K562 (cell line): ENCODE measurements at regions not wholly inside any gene's neighbourhood (a gene's known extent, or its start where the extent isn't known, plus 50 kb on each side); places are given as distances from the start of the nearest gene placed in this dataset.

Source experiments
- ATAC-seq: fragments of 200-7000 bp; cut with Tn5 transposase; 3 replicates; pipeline ENCODE4 v1.9.1; 2020; ENCODE audit warnings: moderate library complexity
- BruUV-seq: library from RNA; stranded (reverse); fragments of 400-500 nt; replicated peaks from 2 replicates; lab custom pipeline; 2021; lab: Mats Ljungman, UMichigan
- CTCF ChIA-PET: fragments of 300-600 bp; formaldehyde crosslinking; extraction: SDS; loops from one replicate; lab custom pipeline; 2021; ENCODE audit warnings: low intra/inter-chr PET ratio; lab: Yijun Ruan, JAX
- POLR2A ChIA-PET: fragments of 300-600, 350-650 bp; sonication (Branson Sonifier 250); formaldehyde crosslinking; extraction: SDS; loops from one replicate; lab custom pipeline; 2021; ENCODE audit warnings: antibody characterized with exemption, inconsistent platforms; lab: Yijun Ruan, JAX
- DNase-seq, 4 experiments: peaks; one replicate each; pipeline versions ENCODE4 v3.0.0 to v3.0.0-alpha.2; 2011 to 2018; ENCODE audit warnings: low spot score in 3 of 4, mixed read lengths in 3 of 4; ENCODE audit errors: extremely low read depth in 1 of 4
- FAIRE-seq: peaks from 2 replicates; lab custom pipeline; 2011; peaks lifted over from hg19 to GRCh38; lab: Jason Lieb, UNC
- H2AFZ ChIP-seq: 2 replicates; pipeline ENCODE4 v1.6.0; 2011; ENCODE audit warnings: low read depth, low read length, control low read depth, inconsistent platforms
- H3K27ac ChIP-seq: fragments of 200-600 bp; 3 replicates; pipeline ENCODE4 v1.8.0; 2011; ENCODE audit warnings: low read depth, mild to moderate bottlenecking, control low read depth, inconsistent platforms, low read length, moderate library complexity, mixed read lengths; ENCODE audit errors: extremely low read depth
- H3K27me3 ChIP-seq, 2 experiments: fragments of 300-600 bp in 1 of 2; 2 replicates in 1 of 2; 3 replicates in 1 of 2; pipeline versions ENCODE4 v1.6.0 to v1.8.0; 2011; ENCODE audit warnings: inconsistent platforms in 2 of 2, low read length in 2 of 2, mild to moderate bottlenecking in 1 of 2, mixed read lengths in 1 of 2, moderate library complexity in 1 of 2; ENCODE audit not compliant: control insufficient read depth in 2 of 2, insufficient read depth in 2 of 2
- H3K36me3 ChIP-seq: fragments of 300-600 bp; 3 replicates; pipeline ENCODE4 v1.8.0; 2011; ENCODE audit warnings: mild to moderate bottlenecking, low read length, inconsistent platforms; ENCODE audit not compliant: control insufficient read depth, insufficient read depth
- H3K4me1 ChIP-seq, 2 experiments: fragments of 200-600 bp in 1 of 2; replicated peaks in 1 of 2; 2 replicates in 1 of 2; 3 replicates in 1 of 2; pipeline versions ENCODE4 v1.5.1 to v1.8.0; 2011; ENCODE audit warnings: inconsistent platforms in 2 of 2, low read length in 2 of 2, mild to moderate bottlenecking in 1 of 2, mixed read lengths in 1 of 2, moderate library complexity in 1 of 2; ENCODE audit not compliant: control insufficient read depth in 2 of 2, insufficient read depth in 2 of 2
- H3K4me2 ChIP-seq: 2 replicates; pipeline ENCODE4 v1.6.1; 2011; ENCODE audit warnings: low read length, control low read depth, inconsistent platforms, mixed read lengths; ENCODE audit not compliant: insufficient read depth
- H3K4me3 ChIP-seq: fragments of 200-600 bp; sonication (generic), shearing (Covaris generic); 2 replicates; pipeline ENCODE4 v1.5.1; 2016; ENCODE audit warnings: control low read depth, inconsistent platforms
- H3K79me2 ChIP-seq: fragments of 200-600 bp; 3 replicates; pipeline ENCODE4 v1.8.0; 2011; ENCODE audit warnings: low read length, inconsistent platforms; ENCODE audit not compliant: control insufficient read depth, insufficient read depth
- H3K9ac ChIP-seq, 2 experiments: 2 replicates each; pipeline versions ENCODE4 v1.6.0 to v1.6.1; 2011; ENCODE audit warnings: low read depth in 2 of 2, low read length in 2 of 2, control low read depth in 1 of 2, inconsistent platforms in 1 of 2, mild to moderate bottlenecking in 1 of 2, mixed read lengths in 1 of 2; ENCODE audit not compliant: insufficient read depth in 1 of 2
- H3K9me1 ChIP-seq: one replicate; pipeline ENCODE4 v1.6.0; 2011; ENCODE audit warnings: inconsistent platforms, mild to moderate bottlenecking, low read length, moderate library complexity; ENCODE audit not compliant: control insufficient read depth, insufficient read depth
- H3K9me3 ChIP-seq: replicated peaks from 2 replicates; pipeline ENCODE4 v1.5.1; 2011; ENCODE audit warnings: low read depth, low read length, inconsistent platforms; ENCODE audit not compliant: control insufficient read depth, insufficient read depth
- H4K20me1 ChIP-seq: replicated peaks from 2 replicates; pipeline ENCODE4 v1.6.1; 2011; ENCODE audit warnings: low read length, inconsistent platforms, mixed read lengths; ENCODE audit not compliant: control insufficient read depth, insufficient read depth
- ARNT ChIP-seq, 2 experiments: fragments of 450-650 bp; IDR thresholded peaks; 2 replicates each; pipeline ENCODE4 v1.6.1; 2016; ENCODE audit warnings: mild to moderate bottlenecking in 1 of 2
- DPF2 ChIP-seq: fragments of 450-650 bp; IDR thresholded peaks from 2 replicates; pipeline ENCODE4 v1.6.1; 2016
- ETV5 ChIP-seq: sonication (generic); formaldehyde crosslinking; IDR thresholded peaks from 2 replicates; pipeline ENCODE4 v1.4.0; 2020; ENCODE audit warnings: low read depth, mild to moderate bottlenecking, missing genetic modification reagents
- FIP1L1 ChIP-seq: fragments of 200-400 bp; formaldehyde crosslinking; IDR thresholded peaks from 2 replicates; pipeline ENCODE4 v1.6.1; 2018; ENCODE audit warnings: mild to moderate bottlenecking, low read depth, low read length; ENCODE audit not compliant: poor library complexity, severe bottlenecking
- FOXA3 ChIP-seq, 2 experiments: fragments of 450-650 bp in 1 of 2; sonication (generic) in 1 of 2; formaldehyde crosslinking; IDR thresholded peaks in 1 of 2; conservative IDR thresholded peaks in 1 of 2; 2 replicates each; pipeline versions ENCODE4 v1.4.0 to v1.8.0; 2020 to 2022; ENCODE audit warnings: mild to moderate bottlenecking in 2 of 2, missing genetic modification reagents in 1 of 2
- HSF4 ChIP-seq: fragments of 250-450 bp; sonication (Bioruptor Pico); IDR thresholded peaks from 2 replicates; pipeline ENCODE4 v2.1.2; 2022; ENCODE audit warnings: mild to moderate bottlenecking, moderate library complexity, borderline replicate concordance
- NFIX ChIP-seq: fragments of 250-450 bp; sonication (Bioruptor Pico); IDR thresholded peaks from 2 replicates; pipeline ENCODE4 v1.4.0; 2020; ENCODE audit warnings: low read depth, mild to moderate bottlenecking, moderate library complexity
- NR4A1 ChIP-seq, 2 experiments: fragments of 250-450 bp in 1 of 2; fragments of 450-650 bp in 1 of 2; sonication (Bioruptor Pico) in 1 of 2; IDR thresholded peaks; 2 replicates each; pipeline versions ENCODE4 v1.4.0 to v1.6.1; 2016 to 2020; ENCODE audit warnings: mild to moderate bottlenecking in 2 of 2, missing compliant biosample characterization in 1 of 2, missing genetic modification characterization in 1 of 2, moderate library complexity in 1 of 2
- ZNF175 ChIP-seq: fragments of 200-800 bp; sonication (Bioruptor generic); IDR thresholded peaks from 2 replicates; pipeline ENCODE4 v1.6.1; 2016; ENCODE audit warnings: low read depth, mild to moderate bottlenecking, missing genetic modification characterization, missing compliant biosample characterization
- WGBS: fragments of 100-300 bp; shearing (Covaris generic); methylation state at CpG from one replicate; pipeline ENCODE4 v1.1.6; 2016; ENCODE audit warnings: low coverage, mixed read lengths; ENCODE audit not compliant: insufficient coverage; ENCODE audit errors: missing lambda C conversion rate; 5-methylcytosine and 5-hydroxymethylcytosine counted together
- in situ Hi-C: fragments of 300-500 bp; cut with MboI; formaldehyde crosslinking; loops from 4 replicates; pipeline ENCODE4 v1.15.0; 2018; ENCODE audit warnings: inconsistent platforms, mixed read lengths
- intact Hi-C: fragments of 100-400 bp; cut with micrococcal nuclease; formaldehyde crosslinking; loops from 2 replicates; pipeline ENCODE4 v1.14.2; 2022
- TF ChIP-seq, protein P1 (sequence below): fragments of 450-650 bp; IDR thresholded peaks from 2 replicates; pipeline ENCODE4 v1.6.1; 2016; ENCODE audit warnings: low read depth
- TF ChIP-seq, protein P2 (sequence below): fragments of 200-800 bp; sonication (Bioruptor generic); IDR thresholded peaks from 2 replicates; pipeline ENCODE4 v1.6.1; 2017; ENCODE audit warnings: missing genetic modification characterization, missing compliant biosample characterization

DNA sequence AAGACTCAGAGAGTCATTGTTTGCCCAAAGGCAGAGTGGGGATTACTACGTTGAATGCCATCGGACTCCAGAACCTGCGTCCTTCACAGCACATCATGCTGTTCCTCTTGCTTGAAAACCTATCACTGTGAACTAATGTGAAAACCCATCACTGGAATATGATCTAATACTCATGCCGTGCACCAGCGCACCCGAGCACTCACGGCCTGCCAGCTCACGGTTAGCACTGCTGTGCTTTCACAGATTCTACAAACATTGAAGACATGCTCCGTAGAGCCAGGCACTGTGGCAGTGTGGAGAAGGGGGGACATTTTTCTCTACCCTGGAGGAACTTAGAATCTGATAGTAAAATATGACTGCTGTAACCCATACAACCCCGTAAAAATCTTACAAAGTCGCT, 350.4 kb downstream of the C16orf95 start:
- intact Hi-C loops (no loop called here), in situ Hi-C loops (no loop called here)
- Histone ChIP-seq H3K9me1 (no peaks in the 10 kb centered on the region), H3K27ac (no peak overlapping the region), H4K20me1 (peaks cover 13% of the 10 kb centered on the region; the same call in 1 of the 2 replicates), H3K36me3 (no peaks in the 10 kb centered on the region), H3K4me1 (peaks cover 0 to 11% of the 10 kb centered on the region in 2 experiments; a peak in 3 of 5 replicates), H3K79me2 (no peaks in the 10 kb centered on the region), H3K27me3 (peaks cover 29 to 86% of the 10 kb centered on the region in 2 experiments), H3K4me3 (no peak overlapping the region), H3K9me3 (no peaks in the 10 kb centered on the region), H2AFZ (no peak overlapping the region), H3K9ac (no peak overlapping the region), H3K4me2 (no peak overlapping the region)
- FAIRE-seq (no peak), DNase-seq (no peak), ATAC-seq (no peak)
- 0% methylated on average over 11 of the region's 11 CpGs for WGBS
- no TSS peak for BruUV-seq
- CTCF ChIA-PET, result no interaction called here
- POLR2A ChIA-PET, result no interaction called here
- TF ChIP-seq DPF2 (no peak), FIP1L1 (no peak), FOXA3 (CRISPR knock-in tag; conservative IDR thresholded peaks at IDR 0.05 in 1 of 2, IDR thresholded peaks at IDR 0.05 in 1 of 2) (no peak), NFIX (CRISPR knock-in tag) (no peak), NR4A1 (CRISPR knock-in tag; IDR thresholded peaks at IDR 0.05) (no peak), NR4A1 (tag; IDR thresholded peaks at IDR 0.05) (no peak), HSF4 (CRISPR knock-in tag) (no peak), ZNF175 (CRISPR knock-in tag) (no peak), ETV5 (CRISPR knock-in tag) (no peak), ARNT (IDR thresholded peaks at IDR 0.05) (no peak)
- TF ChIP-seq, protein P1, sequence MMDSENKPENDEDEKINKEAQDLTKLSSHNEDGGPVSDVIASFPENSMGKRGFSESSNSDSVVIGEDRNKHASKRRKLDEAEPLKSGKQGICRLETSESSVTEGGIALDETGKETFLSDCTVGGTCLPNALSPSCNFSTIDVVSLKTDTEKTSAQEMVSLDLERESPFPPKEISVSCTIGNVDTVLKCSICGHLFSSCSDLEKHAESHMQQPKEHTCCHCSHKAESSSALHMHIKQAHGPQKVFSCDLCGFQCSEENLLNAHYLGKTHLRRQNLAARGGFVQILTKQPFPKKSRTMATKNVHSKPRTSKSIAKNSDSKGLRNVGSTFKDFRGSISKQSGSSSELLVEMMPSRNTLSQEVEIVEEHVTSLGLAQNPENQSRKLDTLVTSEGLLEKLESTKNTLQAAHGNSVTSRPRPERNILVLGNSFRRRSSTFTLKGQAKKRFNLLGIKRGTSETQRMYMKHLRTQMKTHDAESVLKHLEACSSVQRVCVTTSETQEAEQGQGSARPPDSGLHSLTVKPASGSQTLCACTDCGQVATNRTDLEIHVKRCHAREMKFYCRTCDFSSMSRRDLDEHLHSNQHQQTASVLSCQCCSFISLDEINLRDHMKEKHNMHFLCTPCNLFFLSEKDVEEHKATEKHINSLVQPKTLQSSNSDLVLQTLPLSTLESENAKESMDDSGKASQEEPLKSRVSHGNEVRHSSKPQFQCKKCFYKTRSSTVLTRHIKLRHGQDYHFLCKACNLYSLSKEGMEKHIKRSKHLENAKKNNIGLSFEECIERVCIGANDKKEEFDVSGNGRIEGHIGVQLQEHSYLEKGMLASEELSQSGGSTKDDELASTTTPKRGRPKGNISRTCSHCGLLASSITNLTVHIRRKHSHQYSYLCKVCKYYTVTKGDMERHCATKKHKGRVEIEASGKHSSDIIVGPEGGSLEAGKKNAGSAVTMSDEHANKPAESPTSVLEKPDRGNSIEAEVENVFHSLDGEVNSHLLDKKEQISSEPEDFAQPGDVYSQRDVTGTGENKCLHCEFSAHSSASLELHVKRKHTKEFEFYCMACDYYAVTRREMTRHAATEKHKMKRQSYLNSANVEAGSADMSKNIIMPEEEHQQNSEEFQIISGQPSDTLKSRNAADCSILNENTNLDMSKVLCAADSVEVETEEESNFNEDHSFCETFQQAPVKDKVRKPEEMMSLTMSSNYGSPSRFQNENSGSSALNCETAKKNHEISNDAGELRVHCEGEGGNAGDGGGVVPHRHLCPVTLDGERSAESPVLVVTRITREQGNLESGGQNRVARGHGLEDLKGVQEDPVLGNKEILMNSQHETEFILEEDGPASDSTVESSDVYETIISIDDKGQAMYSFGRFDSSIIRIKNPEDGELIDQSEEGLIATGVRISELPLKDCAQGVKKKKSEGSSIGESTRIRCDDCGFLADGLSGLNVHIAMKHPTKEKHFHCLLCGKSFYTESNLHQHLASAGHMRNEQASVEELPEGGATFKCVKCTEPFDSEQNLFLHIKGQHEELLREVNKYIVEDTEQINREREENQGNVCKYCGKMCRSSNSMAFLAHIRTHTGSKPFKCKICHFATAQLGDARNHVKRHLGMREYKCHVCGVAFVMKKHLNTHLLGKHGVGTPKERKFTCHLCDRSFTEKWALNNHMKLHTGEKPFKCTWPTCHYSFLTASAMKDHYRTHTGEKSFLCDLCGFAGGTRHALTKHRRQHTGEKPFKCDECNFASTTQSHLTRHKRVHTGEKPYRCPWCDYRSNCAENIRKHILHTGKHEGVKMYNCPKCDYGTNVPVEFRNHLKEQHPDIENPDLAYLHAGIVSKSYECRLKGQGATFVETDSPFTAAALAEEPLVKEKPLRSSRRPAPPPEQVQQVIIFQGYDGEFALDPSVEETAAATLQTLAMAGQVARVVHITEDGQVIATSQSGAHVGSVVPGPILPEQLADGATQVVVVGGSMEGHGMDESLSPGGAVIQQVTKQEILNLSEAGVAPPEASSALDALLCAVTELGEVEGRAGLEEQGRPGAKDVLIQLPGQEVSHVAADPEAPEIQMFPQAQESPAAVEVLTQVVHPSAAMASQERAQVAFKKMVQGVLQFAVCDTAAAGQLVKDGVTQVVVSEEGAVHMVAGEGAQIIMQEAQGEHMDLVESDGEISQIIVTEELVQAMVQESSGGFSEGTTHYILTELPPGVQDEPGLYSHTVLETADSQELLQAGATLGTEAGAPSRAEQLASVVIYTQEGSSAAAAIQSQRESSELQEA, result no peak
- TF ChIP-seq, protein P2, sequence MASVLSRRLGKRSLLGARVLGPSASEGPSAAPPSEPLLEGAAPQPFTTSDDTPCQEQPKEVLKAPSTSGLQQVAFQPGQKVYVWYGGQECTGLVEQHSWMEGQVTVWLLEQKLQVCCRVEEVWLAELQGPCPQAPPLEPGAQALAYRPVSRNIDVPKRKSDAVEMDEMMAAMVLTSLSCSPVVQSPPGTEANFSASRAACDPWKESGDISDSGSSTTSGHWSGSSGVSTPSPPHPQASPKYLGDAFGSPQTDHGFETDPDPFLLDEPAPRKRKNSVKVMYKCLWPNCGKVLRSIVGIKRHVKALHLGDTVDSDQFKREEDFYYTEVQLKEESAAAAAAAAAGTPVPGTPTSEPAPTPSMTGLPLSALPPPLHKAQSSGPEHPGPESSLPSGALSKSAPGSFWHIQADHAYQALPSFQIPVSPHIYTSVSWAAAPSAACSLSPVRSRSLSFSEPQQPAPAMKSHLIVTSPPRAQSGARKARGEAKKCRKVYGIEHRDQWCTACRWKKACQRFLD (CRISPR knock-in tag), result no peak
